ENCODE measurements at regions not wholly inside any gene's neighbourhood (a gene's known extent, or its start where the extent isn't known, plus 50 kb on each side); places are given as distances from the start of the nearest gene placed in this dataset.
A peak's percentile ranks its signal among the peaks of the same experiment; 100 is the strongest.

- intact Hi-C loops (cut with DNase I), result no loop called here
- DNase-seq (no peak), ATAC-seq (no peak)
- Histone ChIP-seq H3K36me3 (no peaks in the 10 kb centered on the region), H3K27me3 (no peaks in the 10 kb centered on the region), H3K27ac (peak overlapping the region in 1 of 10 donors; percentile 22), H3K4me3 (no peak overlapping the region), H3K4me1 (peaks cover 0 to 56% (median 19%) of the 10 kb centered on the region in 9 donors), H3K9me3 (no peaks in the 10 kb centered on the region)
- WGBS, 2 donors, result 76 to 82% methylated on average over 5 of the region's 5 CpGs
- no peak for TF ChIP-seq CTCF (IDR thresholded peaks at IDR 0.05)
Observed at GRCh38 chr10:43978091-43978490, 329.4 kb upstream of the ZNF32 start.

- Histone ChIP-seq H3K4me3 (no peak overlapping the region), H3K27me3 (no peaks in the 10 kb centered on the region), H3K36me3 (no peaks in the 10 kb centered on the region), H3K9me3 (no peaks in the 10 kb centered on the region), H3K4me1 (peaks cover 0 to 60% (median 19%) of the 10 kb centered on the region in 9 donors), H3K27ac (no peak overlapping the region)
- no peak for DNase-seq
- ATAC-seq, result no peak
- intact Hi-C loops (cut with DNase I), result no loop called here
- WGBS, 2 donors, result 39 to 42% methylated on average over 1 of the region's 1 CpG
- TF ChIP-seq CTCF (IDR thresholded peaks at IDR 0.05), result no peak
Observed at GRCh38 chr10:43976292-43976691, 327.6 kb upstream of the ZNF32 start.

GRCh38 chr10:43973801-43974200 lies 325.1 kb upstream of the ZNF32 start:
- Histone ChIP-seq H3K4me3 (no peak overlapping the region), H3K4me1 (peaks cover 0 to 45% (median 0%) of the 10 kb centered on the region in 9 donors), H3K36me3 (no peaks in the 10 kb centered on the region), H3K9me3 (no peaks in the 10 kb centered on the region), H3K27ac (peak overlapping the region in 1 of 10 donors; percentile 10), H3K27me3 (no peaks in the 10 kb centered on the region)
- ATAC-seq (peak in 4 of 8 donors; percentile 24 to 65 (median 36)), DNase-seq (no peak)
- 69 to 77% methylated on average over 3 of the region's 3 CpGs for WGBS, 2 donors
- intact Hi-C loops (cut with DNase I), result loop anchor here in 1 of 10 donors (5.0 kb wide), 1 partner anchor 34 kb away; no protein-coding TSS in a partner anchor
- TF ChIP-seq CTCF (IDR thresholded peaks at IDR 0.05), result peak in 1 of 9 donors; percentile 7

- intact Hi-C loops (cut with DNase I), result loop anchor here in 1 of 10 donors (5.0 kb wide), 1 partner anchor 34 kb away; no protein-coding TSS in a partner anchor
- peaks cover 0 to 38% (median 0%) of the 10 kb centered on the region in 9 donors for H3K4me1 ChIP-seq
- H3K36me3 ChIP-seq, result no peaks in the 10 kb centered on the region
- H3K4me3 ChIP-seq, result no peak overlapping the region
- WGBS, 2 donors, result 97 to 99% methylated on average over 10 of the region's 10 CpGs
- TF ChIP-seq CTCF (IDR thresholded peaks at IDR 0.05), result no peak
- H3K9me3 ChIP-seq, result no peaks in the 10 kb centered on the region
- H3K27me3 ChIP-seq, result no peaks in the 10 kb centered on the region
- peak overlapping the region in 1 of 10 donors; percentile 10 for H3K27ac ChIP-seq
- ATAC-seq (no peak), DNase-seq (no peak)
Observed at GRCh38 chr10:43972976-43973647, 324.4 kb upstream of the ZNF32 start.

Measured in heart right ventricle (tissue), 16 donors.